Chondrocyte (in vitro differentiated cells): ENCODE measurements at regions not wholly inside any gene's neighbourhood (a gene's known extent, or its start where the extent isn't known, plus 50 kb on each side); places are given as distances from the start of the nearest gene placed in this dataset.

Source experiments
- DNase-seq: peaks from one replicate; pipeline ENCODE4 v3.0.0; 2021; ENCODE audit warnings: mixed read lengths, low spot score
- H3K27ac Mint-ChIP-seq: one replicate; pipeline ENCODE4 v1.8.0; 2021; ENCODE audit warnings: mild to moderate bottlenecking, moderate library complexity, mixed read lengths; ENCODE audit not compliant: unreplicated experiment
- H3K27me3 Mint-ChIP-seq: 2 replicates; pipeline ENCODE4 v1.8.0; 2021; ENCODE audit warnings: low read depth, mixed read lengths
- H3K36me3 Mint-ChIP-seq: 2 replicates; pipeline ENCODE4 v1.8.0; 2021; ENCODE audit warnings: low read depth, mixed read lengths
- H3K4me1 Mint-ChIP-seq: 2 replicates; pipeline ENCODE4 v1.8.0; 2021; ENCODE audit warnings: low read depth, mild to moderate bottlenecking, mixed read lengths
- H3K4me3 Mint-ChIP-seq: one replicate; pipeline ENCODE4 v1.8.0; 2021; ENCODE audit warnings: mild to moderate bottlenecking, moderate library complexity, mixed read lengths; ENCODE audit not compliant: unreplicated experiment
- H3K9me3 Mint-ChIP-seq: 2 replicates; pipeline ENCODE4 v1.8.0; 2021; ENCODE audit warnings: low read depth, mixed read lengths
- TF ChIP-seq, protein P1 (sequence below): fragments of 200-600 bp; sonication (generic); IDR thresholded peaks from 2 replicates; pipeline ENCODE4 v1.5.0; 2021; ENCODE audit warnings: antibody characterized with exemption, mild to moderate bottlenecking, moderate library complexity

DNA sequence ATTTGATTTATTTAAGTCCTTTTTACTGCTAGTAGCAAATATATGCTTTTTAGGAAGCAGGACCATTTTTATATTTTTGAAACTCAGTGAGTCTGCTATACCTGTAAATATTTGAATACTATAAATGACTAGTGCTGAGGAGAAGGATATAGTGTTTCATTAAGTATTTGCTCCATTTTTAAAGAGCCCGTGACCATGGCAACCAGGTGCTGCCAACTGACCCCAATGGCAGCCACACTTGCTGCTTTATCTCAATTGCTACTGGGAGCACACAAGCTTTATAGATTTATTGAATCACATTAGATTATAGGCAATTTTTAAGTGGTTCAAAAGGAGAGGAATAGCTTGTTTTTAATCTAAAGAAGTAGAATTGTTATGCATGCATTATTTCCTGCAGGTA lies 142.0 kb downstream of the SCG2 start:
- Mint-ChIP-seq H3K4me3 (no peak overlapping the region), H3K27ac (no peak overlapping the region)

DNA sequence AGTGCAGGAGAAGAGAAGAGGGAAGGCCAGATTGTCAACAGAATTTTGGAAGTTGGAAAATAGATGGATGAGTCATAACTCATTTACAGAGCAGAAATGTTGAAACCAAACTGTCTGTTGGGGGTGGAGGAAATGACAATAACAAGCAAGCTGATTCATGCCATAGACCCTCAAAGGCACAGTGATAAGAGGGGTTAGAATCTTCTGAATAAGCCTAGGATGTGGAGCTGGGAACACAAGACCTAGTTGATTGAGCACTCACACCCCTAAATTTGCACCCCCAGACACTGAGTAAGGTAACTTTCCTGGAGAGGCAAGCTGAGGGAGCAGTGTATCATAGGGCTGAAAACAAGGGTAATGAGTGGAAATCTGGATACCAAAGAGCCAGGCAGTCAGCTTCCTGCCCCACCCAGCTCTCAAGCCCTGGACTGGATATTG lies 141.4 kb downstream of the SCG2 start:
- Mint-ChIP-seq H3K27me3 (no peaks in the 10 kb centered on the region), H3K27ac (peak overlapping the region; percentile 6), H3K9me3 (peaks cover 21% of the 10 kb centered on the region), H3K4me1 (peaks cover 24% of the 10 kb centered on the region), H3K4me3 (no peak overlapping the region), H3K36me3 (peaks cover 1% of the 10 kb centered on the region)
- TF ChIP-seq, protein P1, sequence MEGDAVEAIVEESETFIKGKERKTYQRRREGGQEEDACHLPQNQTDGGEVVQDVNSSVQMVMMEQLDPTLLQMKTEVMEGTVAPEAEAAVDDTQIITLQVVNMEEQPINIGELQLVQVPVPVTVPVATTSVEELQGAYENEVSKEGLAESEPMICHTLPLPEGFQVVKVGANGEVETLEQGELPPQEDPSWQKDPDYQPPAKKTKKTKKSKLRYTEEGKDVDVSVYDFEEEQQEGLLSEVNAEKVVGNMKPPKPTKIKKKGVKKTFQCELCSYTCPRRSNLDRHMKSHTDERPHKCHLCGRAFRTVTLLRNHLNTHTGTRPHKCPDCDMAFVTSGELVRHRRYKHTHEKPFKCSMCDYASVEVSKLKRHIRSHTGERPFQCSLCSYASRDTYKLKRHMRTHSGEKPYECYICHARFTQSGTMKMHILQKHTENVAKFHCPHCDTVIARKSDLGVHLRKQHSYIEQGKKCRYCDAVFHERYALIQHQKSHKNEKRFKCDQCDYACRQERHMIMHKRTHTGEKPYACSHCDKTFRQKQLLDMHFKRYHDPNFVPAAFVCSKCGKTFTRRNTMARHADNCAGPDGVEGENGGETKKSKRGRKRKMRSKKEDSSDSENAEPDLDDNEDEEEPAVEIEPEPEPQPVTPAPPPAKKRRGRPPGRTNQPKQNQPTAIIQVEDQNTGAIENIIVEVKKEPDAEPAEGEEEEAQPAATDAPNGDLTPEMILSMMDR: no peak
- no peak for DNase-seq

More for the DNA sequence above, 142.0 kb downstream of the SCG2 start:
- Mint-ChIP-seq H3K9me3 (peaks cover 21% of the 10 kb centered on the region), H3K36me3 (peaks cover 1% of the 10 kb centered on the region), H3K27me3 (no peaks in the 10 kb centered on the region), H3K4me1 (peaks cover 18% of the 10 kb centered on the region)
- TF ChIP-seq, protein P1: no peak
- DNase-seq: no peak

DNA sequence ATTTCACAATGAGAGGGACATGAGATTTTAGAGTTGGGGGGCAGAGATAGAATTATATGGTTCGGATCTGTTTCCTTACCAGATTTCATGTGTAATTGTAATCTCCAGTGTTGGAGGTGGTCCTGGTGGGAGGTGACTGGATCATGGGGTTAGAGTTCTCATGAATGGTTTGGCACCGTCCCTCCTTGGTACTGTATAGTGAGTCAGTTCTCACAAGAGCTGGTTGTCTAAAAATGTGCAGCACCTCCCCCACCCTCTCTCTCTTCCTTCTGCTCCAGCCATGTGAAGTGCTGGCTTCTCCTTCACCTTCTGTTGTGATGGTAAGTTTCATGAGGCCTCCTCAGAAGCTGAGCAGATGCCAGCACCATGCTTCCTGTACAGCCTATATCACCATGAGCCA lies 138.1 kb downstream of the SCG2 start:
- Mint-ChIP-seq H3K36me3 (peaks cover 1% of the 10 kb centered on the region), H3K4me3 (no peak overlapping the region)
- DNase-seq: no peak

DNA sequence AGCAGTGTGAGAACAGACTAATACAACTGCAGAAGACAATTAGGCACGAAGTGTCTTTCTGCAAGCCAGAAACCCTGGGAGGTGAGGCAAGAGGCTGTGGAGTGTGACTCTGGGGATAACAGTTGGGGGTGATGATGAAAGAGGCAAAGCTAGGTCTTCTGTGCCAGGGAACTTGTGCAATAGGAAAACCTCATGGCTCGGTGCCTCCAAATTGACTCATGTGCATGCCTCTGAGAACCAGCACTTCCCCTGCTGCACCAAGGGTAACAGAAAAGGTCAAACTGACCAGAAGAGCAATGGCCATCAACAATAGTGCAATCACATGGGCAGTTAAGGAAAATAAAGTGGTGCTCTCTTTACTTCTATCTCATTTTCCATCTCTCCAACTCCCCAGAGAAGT lies 136.4 kb downstream of the SCG2 start:
- no peak overlapping the region for H3K4me3 Mint-ChIP-seq
- H3K27ac Mint-ChIP-seq: peak overlapping the region; percentile 80
- DNase-seq: no peak
- H3K4me1 Mint-ChIP-seq: peaks cover 48% of the 10 kb centered on the region
- H3K36me3 Mint-ChIP-seq: peaks cover 1% of the 10 kb centered on the region
- H3K9me3 Mint-ChIP-seq: peaks cover 34% of the 10 kb centered on the region
- H3K27me3 Mint-ChIP-seq: no peaks in the 10 kb centered on the region
- TF ChIP-seq, protein P1: no peak

More for the DNA sequence above, 138.1 kb downstream of the SCG2 start:
- peaks cover 41% of the 10 kb centered on the region for H3K4me1 Mint-ChIP-seq
- TF ChIP-seq, protein P1: no peak
- H3K27me3 Mint-ChIP-seq: no peaks in the 10 kb centered on the region
- H3K27ac Mint-ChIP-seq: no peak overlapping the region
- peaks cover 31% of the 10 kb centered on the region for H3K9me3 Mint-ChIP-seq

DNA sequence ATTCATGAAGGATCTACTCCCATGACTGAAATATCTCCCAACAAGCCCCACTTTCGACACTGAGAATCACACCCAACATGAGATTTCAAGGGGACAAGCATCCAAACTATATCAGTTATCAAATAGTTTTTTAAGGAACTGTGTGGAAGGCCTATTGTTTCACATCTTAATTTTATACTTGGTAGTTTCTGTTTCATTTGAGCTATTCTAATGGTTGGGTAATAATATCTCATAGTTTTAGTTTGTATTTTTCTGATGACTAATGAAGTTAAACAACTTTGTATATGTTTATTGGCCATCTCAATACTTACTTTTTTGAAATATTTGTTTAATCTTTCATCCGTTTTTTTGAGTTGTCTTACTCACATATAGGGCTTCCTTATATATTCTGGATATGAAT lies 135.0 kb downstream of the SCG2 start:
- Mint-ChIP-seq H3K36me3 (peaks cover 1% of the 10 kb centered on the region), H3K27me3 (no peaks in the 10 kb centered on the region), H3K27ac (no peak overlapping the region), H3K4me1 (peaks cover 48% of the 10 kb centered on the region), H3K9me3 (peaks cover 27% of the 10 kb centered on the region), H3K4me3 (no peak overlapping the region)
- no peak for DNase-seq
- TF ChIP-seq, protein P1: no peak
